GM12874 (cell line): ENCODE measurements at regions not wholly inside any gene's neighbourhood (a gene's known extent, or its start where the extent isn't known, plus 50 kb on each side); places are given as distances from the start of the nearest gene placed in this dataset.

ENCODE experiments used
- TF ChIP-seq, protein P1 (sequence below): IDR thresholded peaks from 2 replicates; pipeline ENCODE4 v1.5.1; 2011; ENCODE audit warnings: low read depth, mild to moderate bottlenecking, control low read depth, low read length, moderate library complexity; ENCODE audit not compliant: insufficient read depth

DNA sequence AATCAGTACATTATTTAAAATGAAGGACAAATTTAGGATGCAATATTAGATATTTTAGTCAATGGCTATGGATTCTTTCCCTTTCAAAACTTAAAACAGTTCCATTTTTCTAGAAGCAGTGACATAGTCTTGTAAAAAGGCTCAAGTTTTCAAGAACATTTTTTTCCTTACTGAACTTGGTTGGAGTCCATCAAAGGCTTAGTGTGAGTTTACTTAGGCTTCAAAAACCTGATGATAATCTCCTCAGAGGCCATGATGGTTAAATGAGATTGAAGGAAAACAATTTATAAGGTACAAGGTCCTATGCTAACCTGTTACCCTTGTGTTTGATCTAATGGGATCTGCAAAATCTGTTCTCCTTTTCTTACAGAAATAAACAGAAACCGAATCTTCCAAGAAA lies 531.8 kb downstream of the UTRN start:
- TF ChIP-seq, protein P1, sequence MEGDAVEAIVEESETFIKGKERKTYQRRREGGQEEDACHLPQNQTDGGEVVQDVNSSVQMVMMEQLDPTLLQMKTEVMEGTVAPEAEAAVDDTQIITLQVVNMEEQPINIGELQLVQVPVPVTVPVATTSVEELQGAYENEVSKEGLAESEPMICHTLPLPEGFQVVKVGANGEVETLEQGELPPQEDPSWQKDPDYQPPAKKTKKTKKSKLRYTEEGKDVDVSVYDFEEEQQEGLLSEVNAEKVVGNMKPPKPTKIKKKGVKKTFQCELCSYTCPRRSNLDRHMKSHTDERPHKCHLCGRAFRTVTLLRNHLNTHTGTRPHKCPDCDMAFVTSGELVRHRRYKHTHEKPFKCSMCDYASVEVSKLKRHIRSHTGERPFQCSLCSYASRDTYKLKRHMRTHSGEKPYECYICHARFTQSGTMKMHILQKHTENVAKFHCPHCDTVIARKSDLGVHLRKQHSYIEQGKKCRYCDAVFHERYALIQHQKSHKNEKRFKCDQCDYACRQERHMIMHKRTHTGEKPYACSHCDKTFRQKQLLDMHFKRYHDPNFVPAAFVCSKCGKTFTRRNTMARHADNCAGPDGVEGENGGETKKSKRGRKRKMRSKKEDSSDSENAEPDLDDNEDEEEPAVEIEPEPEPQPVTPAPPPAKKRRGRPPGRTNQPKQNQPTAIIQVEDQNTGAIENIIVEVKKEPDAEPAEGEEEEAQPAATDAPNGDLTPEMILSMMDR, result no peak

DNA sequence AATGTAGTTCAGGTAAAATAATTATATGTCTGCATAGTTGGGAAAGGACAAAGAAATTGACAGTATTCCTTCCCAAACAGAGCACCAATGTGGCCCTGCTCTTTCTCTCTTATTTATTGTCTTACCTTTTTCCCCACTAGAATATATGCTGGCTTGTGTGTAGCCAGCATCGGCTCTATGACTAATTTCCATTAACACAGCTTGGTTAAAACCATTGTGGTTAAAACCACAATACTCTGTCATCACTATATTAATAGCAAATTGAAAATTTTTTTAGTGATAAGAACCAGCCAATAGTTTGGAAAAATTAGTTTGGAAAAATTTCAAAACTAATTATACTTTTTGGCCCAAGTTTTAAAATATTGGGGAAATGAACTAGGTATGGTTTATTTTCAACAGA lies 535.1 kb downstream of the UTRN start:
- TF ChIP-seq, protein P1, result no peak

DNA sequence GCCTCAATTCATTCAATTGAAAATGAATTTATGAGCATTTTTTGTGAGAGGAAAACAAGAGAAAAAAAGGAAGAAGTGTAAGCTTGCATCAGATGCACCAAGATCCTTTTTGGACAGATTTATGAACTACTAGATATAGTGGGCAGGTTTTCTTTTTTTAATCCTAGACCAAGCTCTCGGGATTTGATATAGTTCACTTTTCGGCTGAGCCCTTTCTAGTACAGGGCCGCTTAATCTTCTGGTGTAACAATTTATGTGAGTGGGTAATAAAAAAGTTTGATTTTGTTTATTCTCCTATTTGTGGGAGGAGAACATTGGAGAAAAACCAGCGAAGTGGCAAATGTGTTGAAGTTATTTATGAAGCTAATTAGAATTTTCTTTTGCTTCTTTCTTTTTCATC lies 538.0 kb downstream of the UTRN start:
- TF ChIP-seq, protein P1, result no peak

DNA sequence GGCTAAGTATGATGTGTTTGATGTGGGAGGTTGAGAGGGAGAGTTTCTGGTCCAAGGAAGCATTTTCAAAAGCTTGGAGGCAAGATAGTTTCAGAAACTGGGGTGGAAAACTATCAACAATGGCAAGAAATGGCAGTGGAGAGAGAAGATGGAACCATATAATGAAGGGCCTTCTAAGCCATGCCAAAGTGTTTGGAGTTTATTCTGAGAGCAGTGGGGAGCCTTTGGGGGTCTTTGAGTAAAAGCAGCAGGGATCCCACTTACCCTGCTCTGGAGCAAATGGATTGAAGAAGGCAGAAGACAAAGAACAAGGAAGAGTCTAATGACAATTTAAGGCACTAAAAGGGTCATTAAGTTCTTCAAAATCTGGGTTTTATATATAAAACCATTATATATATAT lies 538.9 kb downstream of the UTRN start:
- TF ChIP-seq, protein P1, result no peak

DNA sequence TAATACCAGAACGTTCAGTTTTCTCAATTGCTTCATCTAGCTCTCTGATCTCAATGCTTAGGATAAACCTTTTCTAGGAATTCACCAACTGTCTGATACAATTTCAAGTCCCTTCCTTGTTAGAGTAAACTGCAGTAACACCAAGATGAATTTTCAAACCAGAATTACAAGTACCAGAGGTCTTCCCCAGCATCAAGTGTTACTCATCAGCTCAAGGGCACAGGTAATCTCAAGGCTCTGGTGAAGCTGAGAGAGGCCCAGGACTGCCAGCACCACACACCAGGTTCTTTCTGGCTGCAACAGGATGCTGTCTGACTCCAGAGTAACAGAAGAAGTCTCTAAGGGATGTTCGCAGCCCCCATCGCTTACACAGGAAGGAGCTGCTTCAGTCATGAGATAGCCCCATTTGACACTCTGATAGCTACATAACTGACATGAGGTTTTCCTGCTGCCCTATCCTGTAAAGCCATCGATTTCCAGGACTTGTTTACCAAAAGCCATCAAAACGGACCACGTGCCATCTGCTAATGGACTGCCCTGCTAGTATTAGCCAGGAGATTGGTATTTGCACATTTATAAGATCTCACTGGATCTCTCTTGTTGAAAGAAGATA lies 549.4 kb downstream of the UTRN start:
- TF ChIP-seq, protein P1, result no peak

DNA sequence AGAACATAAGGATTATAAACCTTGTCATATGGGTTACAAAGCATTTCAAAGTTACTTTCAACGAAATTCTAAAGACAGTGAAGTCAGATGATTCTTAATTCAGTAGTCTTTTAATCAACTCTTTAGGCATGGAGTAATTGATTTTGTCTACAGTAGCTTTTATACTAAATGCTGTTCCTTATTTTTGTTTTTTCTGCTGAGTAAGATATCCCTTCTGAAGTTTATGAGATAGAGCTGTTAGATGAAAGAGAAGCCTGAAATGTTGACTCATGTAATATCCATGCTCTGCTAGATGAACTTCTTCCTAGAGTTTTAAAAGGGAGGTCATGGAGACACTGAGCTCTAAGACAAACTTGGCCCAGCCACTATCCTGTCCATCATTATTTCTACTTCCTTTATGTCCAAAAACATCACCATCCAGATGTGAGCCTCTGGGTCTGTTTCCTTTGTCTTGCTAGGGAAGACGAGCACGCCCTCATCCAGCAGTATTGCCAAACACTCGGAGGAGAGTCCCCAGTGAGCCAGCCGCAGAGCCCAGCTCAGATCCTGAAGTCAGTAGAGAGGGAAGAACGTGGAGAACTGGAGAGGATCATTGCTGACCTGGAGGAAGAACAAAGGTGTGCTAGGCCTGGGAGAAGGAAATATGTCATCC lies 550.3 kb downstream of the UTRN start:
- TF ChIP-seq, protein P1, result no peak

DNA sequence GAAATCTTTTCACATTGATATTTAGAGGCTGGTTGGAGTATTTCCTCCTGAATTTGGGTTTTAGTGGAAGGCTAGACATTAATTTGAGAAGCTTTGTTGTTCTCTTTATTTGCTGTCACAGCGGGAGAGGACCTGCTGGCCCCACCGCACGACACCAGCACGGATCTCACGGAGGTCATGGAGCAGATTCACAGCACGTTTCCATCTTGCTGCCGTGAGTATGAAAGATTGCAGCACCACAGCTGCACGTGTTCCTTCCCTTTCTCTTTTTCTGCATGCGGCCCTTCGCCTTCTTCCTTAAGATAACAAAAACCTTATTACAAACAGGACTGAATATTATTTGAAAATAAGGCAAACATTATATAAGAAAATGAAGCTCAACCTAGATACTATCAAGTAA lies 555.5 kb downstream of the UTRN start:
- TF ChIP-seq, protein P1, result no peak

DNA sequence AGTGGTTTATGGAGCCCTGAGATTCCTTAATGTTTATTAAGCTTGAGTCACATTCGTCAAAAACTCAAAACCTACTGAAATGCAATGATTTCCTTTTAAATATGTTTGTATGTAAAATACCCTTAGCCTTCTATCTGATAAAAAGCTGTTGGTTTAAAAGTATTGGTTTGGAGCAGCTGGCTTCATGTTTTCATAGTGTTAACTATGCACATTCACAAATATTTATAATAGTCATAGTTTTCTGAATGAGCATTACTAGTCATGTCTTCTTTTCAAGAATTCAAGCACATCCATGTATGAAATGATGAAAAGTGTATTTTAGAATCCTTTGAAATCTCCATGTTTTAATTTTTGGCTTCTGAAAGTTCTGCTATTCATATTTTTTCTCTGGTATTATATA lies 558.6 kb downstream of the UTRN start:
- TF ChIP-seq, protein P1, result no peak
